Calu3 (cell line): ENCODE measurements at regions not wholly inside any gene's neighbourhood (a gene's known extent, or its start where the extent isn't known, plus 50 kb on each side); places are given as distances from the start of the nearest gene placed in this dataset.

ENCODE experiments used
- BruUV-seq: library from RNA; stranded (reverse); fragments of 400-500 nt; replicated peaks from 2 replicates; lab custom pipeline; 2021; lab: Mats Ljungman, UMichigan
- CTCF ChIA-PET: fragments of 300-600 bp; sonication (Branson Sonifier 250); formaldehyde crosslinking; loops from one replicate; lab custom pipeline; 2022; ENCODE audit warnings: antibody characterized with exemption; lab: Charles Lee
- DNase-seq: peaks from one replicate; pipeline ENCODE4 v3.0.0; 2022
- H3K27ac Mint-ChIP-seq: one replicate; pipeline ENCODE4 v1.8.0; 2022; ENCODE audit warnings: mixed read lengths; ENCODE audit not compliant: unreplicated experiment
- H3K27me3 Mint-ChIP-seq: one replicate; pipeline ENCODE4 v1.8.0; 2022; ENCODE audit warnings: mixed read lengths; ENCODE audit not compliant: unreplicated experiment
- H3K36me3 Mint-ChIP-seq: one replicate; pipeline ENCODE4 v1.8.0; 2022; ENCODE audit warnings: mild to moderate bottlenecking, moderate library complexity, mixed read lengths; ENCODE audit not compliant: insufficient read depth, unreplicated experiment
- H3K4me1 Mint-ChIP-seq: one replicate; pipeline ENCODE4 v1.8.0; 2022; ENCODE audit warnings: mild to moderate bottlenecking, low read depth, mixed read lengths; ENCODE audit not compliant: unreplicated experiment
- H3K4me3 Mint-ChIP-seq: one replicate; pipeline ENCODE4 v1.8.0; 2022; ENCODE audit warnings: mild to moderate bottlenecking, low read depth, moderate library complexity, mixed read lengths; ENCODE audit not compliant: unreplicated experiment
- H3K9me3 Mint-ChIP-seq: one replicate; pipeline ENCODE4 v1.8.0; 2022; ENCODE audit warnings: low read depth, mixed read lengths; ENCODE audit not compliant: unreplicated experiment
- intact Hi-C: fragments of 100-400 bp; cut with micrococcal nuclease; formaldehyde crosslinking; loops from one replicate; pipeline ENCODE4 v1.10.0; 2022; ENCODE audit not compliant: unreplicated experiment
- TF ChIP-seq, protein P1 (sequence below): fragments of 200-600 bp; IDR thresholded peaks from one replicate; pipeline ENCODE4 v1.8.0; 2022; ENCODE audit warnings: antibody characterized with exemption; ENCODE audit not compliant: unreplicated experiment

DNA sequence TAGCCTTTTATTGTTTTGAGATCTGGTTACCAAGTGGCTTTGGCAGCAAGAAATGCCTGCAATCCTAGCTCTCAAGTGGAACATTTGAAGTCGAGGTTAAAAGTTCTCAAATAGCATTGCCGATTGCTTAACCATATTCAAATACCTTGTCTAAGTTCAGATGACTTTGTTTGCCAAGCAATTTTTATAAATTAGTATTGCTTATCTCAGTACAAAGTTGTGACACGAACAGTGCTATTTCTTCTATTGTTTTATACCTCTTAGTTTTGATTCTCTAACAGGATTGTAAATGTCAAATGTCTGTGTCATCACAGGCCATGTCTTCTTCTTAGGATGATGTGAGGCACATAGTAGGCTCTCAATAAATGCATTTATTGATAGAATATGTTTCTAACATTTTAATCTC, 633.3 kb downstream of the PTPRC start:
- H3K4me3 Mint-ChIP-seq = no peak overlapping the region
- no peaks in the 10 kb centered on the region for H3K27me3 Mint-ChIP-seq
- no TSS peak for BruUV-seq
- TF ChIP-seq, protein P1, sequence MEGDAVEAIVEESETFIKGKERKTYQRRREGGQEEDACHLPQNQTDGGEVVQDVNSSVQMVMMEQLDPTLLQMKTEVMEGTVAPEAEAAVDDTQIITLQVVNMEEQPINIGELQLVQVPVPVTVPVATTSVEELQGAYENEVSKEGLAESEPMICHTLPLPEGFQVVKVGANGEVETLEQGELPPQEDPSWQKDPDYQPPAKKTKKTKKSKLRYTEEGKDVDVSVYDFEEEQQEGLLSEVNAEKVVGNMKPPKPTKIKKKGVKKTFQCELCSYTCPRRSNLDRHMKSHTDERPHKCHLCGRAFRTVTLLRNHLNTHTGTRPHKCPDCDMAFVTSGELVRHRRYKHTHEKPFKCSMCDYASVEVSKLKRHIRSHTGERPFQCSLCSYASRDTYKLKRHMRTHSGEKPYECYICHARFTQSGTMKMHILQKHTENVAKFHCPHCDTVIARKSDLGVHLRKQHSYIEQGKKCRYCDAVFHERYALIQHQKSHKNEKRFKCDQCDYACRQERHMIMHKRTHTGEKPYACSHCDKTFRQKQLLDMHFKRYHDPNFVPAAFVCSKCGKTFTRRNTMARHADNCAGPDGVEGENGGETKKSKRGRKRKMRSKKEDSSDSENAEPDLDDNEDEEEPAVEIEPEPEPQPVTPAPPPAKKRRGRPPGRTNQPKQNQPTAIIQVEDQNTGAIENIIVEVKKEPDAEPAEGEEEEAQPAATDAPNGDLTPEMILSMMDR = no peak
- peaks cover 8% of the 10 kb centered on the region for H3K9me3 Mint-ChIP-seq
- H3K27ac Mint-ChIP-seq = peak overlapping the region; percentile 62
- H3K36me3 Mint-ChIP-seq = peaks cover 8% of the 10 kb centered on the region
- intact Hi-C loops = loop anchor here (2.0 kb wide), 1 partner anchor 191 kb away; no protein-coding TSS in a partner anchor
- CTCF ChIA-PET = no interaction called here
- peaks cover 37% of the 10 kb centered on the region for H3K4me1 Mint-ChIP-seq
- DNase-seq = peak; percentile 14

DNA sequence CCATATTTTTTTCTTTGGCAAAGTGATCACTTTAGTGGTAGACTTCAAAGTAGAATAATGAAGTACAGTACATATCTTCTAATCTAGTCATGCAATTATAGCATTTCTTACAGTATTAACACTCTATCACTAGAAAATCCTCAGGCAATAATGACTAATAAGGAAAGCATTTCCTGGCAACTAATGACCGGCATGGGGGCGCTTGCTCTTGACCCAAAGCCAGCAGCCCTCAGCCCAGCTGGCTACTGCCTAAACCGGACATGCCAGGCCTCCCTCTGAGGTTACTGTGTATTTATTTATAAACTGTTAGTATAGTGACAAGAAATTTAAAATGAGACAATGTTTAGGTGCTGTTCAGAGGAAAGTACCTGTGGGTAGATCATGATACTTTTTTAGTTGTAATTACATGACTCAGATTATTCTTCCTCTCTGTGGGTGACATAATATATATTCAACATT, 633.8 kb downstream of the PTPRC start:
- H3K36me3 Mint-ChIP-seq = peaks cover 8% of the 10 kb centered on the region
- DNase-seq = peak; percentile 86
- peaks cover 8% of the 10 kb centered on the region for H3K9me3 Mint-ChIP-seq
- peak overlapping the region; percentile 62 for H3K27ac Mint-ChIP-seq
- TF ChIP-seq, protein P1 = no peak
- no peaks in the 10 kb centered on the region for H3K27me3 Mint-ChIP-seq
- H3K4me1 Mint-ChIP-seq = peaks cover 40% of the 10 kb centered on the region
- no TSS peak for BruUV-seq
- intact Hi-C loops = loop anchor here (2.0 kb wide), 1 partner anchor 190 kb away; no protein-coding TSS in a partner anchor
- CTCF ChIA-PET = no interaction called here
- no peak overlapping the region for H3K4me3 Mint-ChIP-seq

DNA sequence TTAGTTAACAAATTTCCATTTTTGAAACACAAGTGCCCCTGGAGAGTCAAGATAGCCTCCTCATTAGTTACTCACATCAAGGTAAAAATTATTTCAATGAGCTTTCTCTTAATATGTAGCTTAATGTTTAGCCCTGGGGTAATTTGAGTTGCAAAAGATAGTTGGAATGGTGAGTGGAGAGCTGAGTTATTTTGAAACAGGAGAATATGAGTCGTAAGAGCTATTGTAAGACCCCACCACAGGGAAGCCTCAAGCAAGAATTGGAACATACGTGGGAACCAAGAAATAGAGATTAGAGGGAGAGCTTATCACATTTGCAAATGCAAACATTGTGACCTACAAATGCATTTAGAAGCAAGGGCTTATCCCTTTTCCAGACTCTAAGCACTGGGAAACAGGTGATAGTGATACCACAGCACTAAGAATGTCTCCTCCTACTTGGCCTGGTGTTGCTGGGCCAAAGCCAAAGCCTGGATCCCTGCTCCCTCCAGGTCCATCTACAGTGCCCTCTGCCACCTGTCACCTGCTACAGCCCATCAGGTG, 635.1 kb downstream of the PTPRC start:
- peaks cover 40% of the 10 kb centered on the region for H3K4me1 Mint-ChIP-seq
- DNase-seq = peak; percentile 33
- CTCF ChIA-PET = interaction anchor here (1.0 to 1.4 kb wide), 2 partner anchors 31 to 190 kb away, joined by 3 to 5 read pairs; no protein-coding TSS in a partner anchor

DNA sequence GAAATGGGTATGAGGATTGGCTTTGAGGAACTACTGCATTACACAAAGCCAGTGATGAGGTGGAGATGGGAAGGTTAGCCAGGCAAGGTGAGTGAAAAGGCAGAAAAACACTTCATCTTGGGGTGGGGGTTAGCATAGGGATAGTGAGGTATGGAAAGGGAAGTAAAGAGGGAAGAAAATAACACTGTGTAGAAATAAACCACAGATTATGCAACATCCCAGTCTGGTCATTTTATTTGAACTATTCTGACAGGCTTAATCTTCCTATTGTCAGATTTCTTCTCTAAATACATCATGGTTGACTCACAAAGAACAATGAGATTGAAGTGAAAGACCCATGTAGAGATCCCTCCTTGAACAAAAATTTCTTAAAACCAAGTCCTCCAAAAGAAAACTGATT, 640.2 kb downstream of the PTPRC start:
- no peak for DNase-seq
- no peaks in the 10 kb centered on the region for H3K36me3 Mint-ChIP-seq
- H3K27me3 Mint-ChIP-seq = no peaks in the 10 kb centered on the region
- H3K9me3 Mint-ChIP-seq = no peaks in the 10 kb centered on the region
- no peak overlapping the region for H3K4me3 Mint-ChIP-seq
- CTCF ChIA-PET = no interaction called here
- no TSS peak for BruUV-seq
- no peak overlapping the region for H3K27ac Mint-ChIP-seq
- TF ChIP-seq, protein P1 = no peak
- peaks cover 15% of the 10 kb centered on the region for H3K4me1 Mint-ChIP-seq
- intact Hi-C loops = no loop called here

More for the DNA sequence above, 635.1 kb downstream of the PTPRC start:
- H3K9me3 Mint-ChIP-seq = peaks cover 5% of the 10 kb centered on the region
- no peaks in the 10 kb centered on the region for H3K27me3 Mint-ChIP-seq
- peak overlapping the region; percentile 29 for H3K27ac Mint-ChIP-seq
- TF ChIP-seq, protein P1 = no peak
- intact Hi-C loops = loop anchor here (2.0 kb wide), 1 partner anchor 189 kb away; no protein-coding TSS in a partner anchor
- peaks cover 8% of the 10 kb centered on the region for H3K36me3 Mint-ChIP-seq
- peak overlapping the region; percentile 12 for H3K4me3 Mint-ChIP-seq
- no TSS peak for BruUV-seq
